NCI-H345 (cell line): ENCODE measurements at regions not wholly inside any gene's neighbourhood (a gene's known extent, or its start where the extent isn't known, plus 50 kb on each side); places are given as distances from the start of the nearest gene placed in this dataset.

ENCODE experiments used
- DNase-seq: peaks from one replicate; lab custom pipeline; 2025; lab: John Stamatoyannopoulos, UW

GRCh38 chr5:97600486-97600885, 417.4 kb upstream of the RIOK2 start:
- DNase-seq = no peak

GRCh38 chr5:97601651-97602050, 418.6 kb upstream of the RIOK2 start:
- DNase-seq = no peak

- no peak for DNase-seq
Measured at GRCh38 chr5:97606531-97606930, 423.5 kb upstream of the RIOK2 start.

GRCh38 chr5:97608501-97608900, 425.5 kb upstream of the RIOK2 start:
- DNase-seq = no peak

GRCh38 chr5:97618721-97619120, 435.7 kb upstream of the RIOK2 start:
- DNase-seq = no peak

- no peak for DNase-seq
Measured at GRCh38 chr5:97623441-97623840, 440.4 kb upstream of the RIOK2 start.

GRCh38 chr5:97624886-97625285, 441.8 kb upstream of the RIOK2 start:
- DNase-seq = no peak

GRCh38 chr5:97627272-97627671, 444.2 kb upstream of the RIOK2 start:
- no peak for DNase-seq

GRCh38 chr5:97628031-97628430, 445.0 kb upstream of the RIOK2 start:
- DNase-seq = no peak

GRCh38 chr5:97628807-97629206, 445.8 kb upstream of the RIOK2 start:
- DNase-seq = no peak

GRCh38 chr5:97629276-97629675, 446.2 kb upstream of the RIOK2 start:
- DNase-seq = no peak

- no peak for DNase-seq
Measured at GRCh38 chr5:97635553-97635952, 452.5 kb upstream of the RIOK2 start.

GRCh38 chr5:97636766-97637165, 453.7 kb upstream of the RIOK2 start:
- no peak for DNase-seq

- DNase-seq = no peak
Measured at GRCh38 chr5:97641081-97641480, 458.0 kb upstream of the RIOK2 start.

- no peak for DNase-seq
Measured at GRCh38 chr5:97644206-97644605, 461.2 kb upstream of the RIOK2 start.

GRCh38 chr5:97644896-97645295, 461.8 kb upstream of the RIOK2 start:
- DNase-seq = no peak

GRCh38 chr5:97657239-97657638, 474.2 kb upstream of the RIOK2 start:
- no peak for DNase-seq

GRCh38 chr5:97658116-97658900, 475.3 kb upstream of the RIOK2 start:
- DNase-seq = no peak

GRCh38 chr5:97666783-97667182, 483.7 kb upstream of the RIOK2 start:
- DNase-seq = no peak

- DNase-seq = no peak
Measured at GRCh38 chr5:97670447-97670846, 487.4 kb upstream of the RIOK2 start.

GRCh38 chr5:97676608-97677007, 493.6 kb upstream of the RIOK2 start:
- no peak for DNase-seq

GRCh38 chr5:97694091-97694490, 511.0 kb upstream of the RIOK2 start:
- DNase-seq = no peak

- no peak for DNase-seq
Measured at GRCh38 chr5:97714424-97714823, 531.4 kb upstream of the RIOK2 start.

- DNase-seq = no peak
Measured at GRCh38 chr5:97726106-97726505, 543.1 kb upstream of the RIOK2 start.
